Small intestine (tissue), 7 donors: ENCODE measurements at regions not wholly inside any gene's neighbourhood (a gene's known extent, or its start where the extent isn't known, plus 50 kb on each side); places are given as distances from the start of the nearest gene placed in this dataset.

Experiments used
- DNase-seq, 2 donors: peaks; one replicate each; pipeline versions ENCODE4 v3.0.0 to v3.0.0-alpha.2; 2013
- FAIRE-seq: peaks from 2 replicates; lab custom pipeline; 2012; peaks lifted over from hg19 to GRCh38; lab: Jason Lieb, UNC
- H3K27ac ChIP-seq, 3 donors: one replicate each; pipeline ENCODE4 v1.5.1; 2013; ENCODE audit warnings: low read length in 2 of 3, mild to moderate bottlenecking in 2 of 3, control low read depth in 1 of 3, inconsistent platforms in 1 of 3, low read depth in 1 of 3, moderate library complexity in 1 of 3
- H3K27me3 ChIP-seq, 3 donors: one replicate each; pipeline ENCODE4 v1.6.1; 2013; ENCODE audit warnings: low read length in 3 of 3, inconsistent platforms in 1 of 3; ENCODE audit not compliant: control insufficient read depth in 3 of 3, insufficient read depth in 3 of 3
- H3K36me3 ChIP-seq, 3 donors: one replicate each; pipeline ENCODE4 v1.6.1; 2013; ENCODE audit warnings: low read length in 3 of 3, inconsistent platforms in 1 of 3, low read depth in 1 of 3, mild to moderate bottlenecking in 1 of 3, moderate library complexity in 1 of 3; ENCODE audit not compliant: control insufficient read depth in 3 of 3, insufficient read depth in 2 of 3
- H3K4me1 ChIP-seq, 3 donors: one replicate each; pipeline ENCODE4 v1.6.1; 2013; ENCODE audit warnings: low read length in 2 of 3, inconsistent platforms in 1 of 3, low read depth in 1 of 3, mild to moderate bottlenecking in 1 of 3, moderate library complexity in 1 of 3; ENCODE audit not compliant: control insufficient read depth in 3 of 3, insufficient read depth in 2 of 3
- H3K4me3 ChIP-seq, 3 donors: one replicate each; pipeline ENCODE4 v1.5.1; 2013; ENCODE audit warnings: low read length in 3 of 3, control low read depth in 1 of 3, inconsistent platforms in 1 of 3, low read depth in 1 of 3, mild to moderate bottlenecking in 1 of 3, moderate library complexity in 1 of 3
- H3K9me3 ChIP-seq, 2 donors: one replicate each; pipeline ENCODE4 v1.6.1; 2013; ENCODE audit warnings: low read depth in 1 of 2, low read length in 1 of 2; ENCODE audit not compliant: control insufficient read depth in 2 of 2, insufficient read depth in 1 of 2
- WGBS, 3 donors: extraction: QIAGEN DNeasy Blood & Tissue Kit; methylation state at CpG; one replicate each; pipeline ENCODE4 v1.1.7; 2013; 5-methylcytosine and 5-hydroxymethylcytosine counted together
- donor health status: healthy with polysubstance abuse.
- donor health status: control.
- donor health status: control.
- donor health status: Bipolar disorder and iron deficiency.
- donor health status: healthy.

GRCh38 chr11:45483416-45483815, 182.0 kb downstream of the CHST1 start:
- Histone ChIP-seq H3K27me3 (peaks cover 0 to 13% (median 6%) of the 10 kb centered on the region in 3 donors), H3K4me3 (no peak overlapping the region), H3K9me3 (no peaks in the 10 kb centered on the region), H3K36me3 (no peaks in the 10 kb centered on the region), H3K27ac (no peak overlapping the region), H3K4me1 (no peaks in the 10 kb centered on the region)
- FAIRE-seq (no peak), DNase-seq (no peak)
- WGBS, 3 donors, result 81 to 92% (median 90%) methylated on average over 5 of the region's 5 CpGs

GRCh38 chr11:45482331-45482730, 183.1 kb downstream of the CHST1 start:
- Histone ChIP-seq H3K4me3 (no peak overlapping the region), H3K27me3 (peaks cover 0 to 13% (median 2%) of the 10 kb centered on the region in 3 donors), H3K9me3 (no peaks in the 10 kb centered on the region), H3K27ac (no peak overlapping the region), H3K4me1 (no peaks in the 10 kb centered on the region), H3K36me3 (no peaks in the 10 kb centered on the region)
- 70 to 77% (median 74%) methylated on average over 7 of the region's 7 CpGs for WGBS, 3 donors
- FAIRE-seq, result no peak
- no peak for DNase-seq

DNA sequence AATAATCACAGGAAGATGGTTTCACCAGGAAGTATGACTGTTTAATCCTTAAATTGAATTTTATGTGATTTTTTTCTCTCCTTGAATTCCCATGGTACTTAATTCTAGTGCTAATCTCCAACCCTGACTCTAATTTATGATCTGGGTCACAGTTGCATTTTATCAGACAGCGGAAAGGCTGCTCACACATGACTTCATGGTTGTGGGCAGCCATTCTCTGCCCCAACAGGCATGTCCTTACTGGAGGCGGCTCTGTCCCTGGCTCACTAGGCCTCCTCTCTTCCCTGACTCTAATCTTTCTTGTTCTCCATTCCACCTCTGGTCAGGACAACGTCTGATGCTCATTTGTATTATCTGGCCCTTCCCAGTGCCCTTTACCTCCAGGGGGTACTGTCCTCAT, 184.4 kb downstream of the CHST1 start:
- H3K9me3 ChIP-seq, result no peaks in the 10 kb centered on the region
- no peak for FAIRE-seq
- no peak for DNase-seq

DNA sequence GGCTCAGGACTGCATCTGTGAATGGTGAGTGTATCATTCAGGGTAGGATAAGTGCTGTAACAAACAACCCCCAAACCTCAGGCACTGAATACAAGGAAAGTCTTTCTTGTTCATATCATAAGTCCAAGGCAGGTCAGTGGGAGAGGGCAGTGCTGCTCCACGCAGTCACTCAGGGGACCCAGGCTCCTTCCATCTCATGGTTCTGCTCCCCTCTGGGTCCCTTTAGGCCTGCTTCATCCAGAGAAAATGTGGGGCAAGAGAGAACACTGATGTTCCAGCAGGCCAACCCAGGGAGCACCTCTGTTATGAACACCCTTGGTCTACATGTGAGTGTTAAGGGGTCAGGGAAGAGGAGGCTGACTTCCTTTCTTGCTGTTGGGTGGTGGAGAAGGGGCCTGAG, 187.8 kb downstream of the CHST1 start:
- FAIRE-seq (no peak), DNase-seq (no peak)
- WGBS, 3 donors, result 89 to 93% (median 92%) methylated on average over 1 of the region's 1 CpG
- Histone ChIP-seq H3K27ac (no peak overlapping the region), H3K36me3 (no peaks in the 10 kb centered on the region), H3K9me3 (no peaks in the 10 kb centered on the region), H3K4me3 (no peak overlapping the region), H3K27me3 (peaks cover 0 to 10% (median 0%) of the 10 kb centered on the region in 3 donors), H3K4me1 (no peaks in the 10 kb centered on the region)

More for the DNA sequence above, 184.4 kb downstream of the CHST1 start:
- Histone ChIP-seq H3K4me1 (no peaks in the 10 kb centered on the region), H3K36me3 (no peaks in the 10 kb centered on the region), H3K27ac (no peak overlapping the region), H3K4me3 (no peak overlapping the region), H3K27me3 (peaks cover 0 to 13% (median 2%) of the 10 kb centered on the region in 3 donors)
- WGBS, 3 donors, result 61 to 74% (median 71%) methylated on average over 3 of the region's 3 CpGs

DNA sequence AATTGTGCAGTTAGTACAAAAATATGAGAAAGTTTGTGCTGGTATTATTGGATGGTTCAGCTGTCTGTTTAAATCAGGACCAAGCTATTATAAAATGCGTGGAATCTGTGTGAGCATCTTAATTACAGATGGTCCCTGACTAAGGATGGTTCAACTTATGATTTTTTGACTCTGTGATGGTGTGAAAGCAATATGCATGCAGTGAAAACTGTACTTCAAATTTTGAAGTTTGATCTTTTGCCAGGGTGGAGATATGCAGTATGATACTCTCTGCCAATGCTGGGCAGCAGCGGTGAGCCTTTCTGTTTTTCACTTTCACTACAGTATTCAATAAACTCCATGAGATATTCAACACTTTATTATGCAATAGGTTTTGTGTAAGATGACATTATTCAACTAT, 189.3 kb downstream of the CHST1 start:
- Histone ChIP-seq H3K27ac (no peak overlapping the region), H3K36me3 (no peaks in the 10 kb centered on the region), H3K4me3 (no peak overlapping the region), H3K27me3 (peaks cover 0 to 10% (median 0%) of the 10 kb centered on the region in 3 donors), H3K9me3 (no peaks in the 10 kb centered on the region), H3K4me1 (no peaks in the 10 kb centered on the region)
- 75 to 90% (median 83%) methylated on average over 2 of the region's 2 CpGs for WGBS, 3 donors
- FAIRE-seq (no peak), DNase-seq (no peak)

GRCh38 chr11:45475173-45475572, 189.0 kb upstream of the SYT13 start:
- Histone ChIP-seq H3K4me1 (no peaks in the 10 kb centered on the region), H3K9me3 (no peaks in the 10 kb centered on the region), H3K4me3 (no peak overlapping the region), H3K27me3 (peaks cover 0 to 7% (median 0%) of the 10 kb centered on the region in 3 donors), H3K27ac (no peak overlapping the region), H3K36me3 (no peaks in the 10 kb centered on the region)
- WGBS, 3 donors, result 48 to 64% (median 49%) methylated on average over 2 of the region's 2 CpGs
- FAIRE-seq, result no peak
- DNase-seq, result no peak

DNA sequence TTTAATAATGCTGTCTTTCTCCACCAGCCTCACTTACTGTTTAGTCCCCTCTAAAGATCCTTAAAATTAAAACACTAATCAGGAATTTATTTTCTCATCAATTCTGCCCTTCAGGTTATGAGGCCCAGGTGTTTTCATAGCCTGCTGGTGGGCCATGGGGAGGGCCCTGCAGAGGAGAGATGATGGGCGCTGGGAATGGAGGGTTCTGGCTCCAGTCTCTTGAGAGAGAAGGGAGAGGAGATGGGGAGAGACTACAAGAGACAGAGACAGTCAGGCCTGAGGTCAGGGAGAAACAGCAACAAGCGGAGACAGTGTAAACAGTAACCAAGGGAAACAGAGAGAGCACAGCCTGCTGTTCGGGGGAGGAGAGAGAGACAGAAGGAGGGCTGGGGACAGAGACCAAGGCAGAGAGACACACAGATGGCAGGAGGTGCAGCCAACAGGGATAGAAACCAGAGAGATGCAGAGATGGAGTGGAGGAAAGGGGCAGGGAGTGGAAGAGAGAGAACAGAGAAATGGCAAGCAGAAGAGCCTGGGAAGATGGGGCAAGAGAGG, 187.3 kb upstream of the SYT13 start:
- H3K4me1 ChIP-seq, result no peaks in the 10 kb centered on the region
- no peak overlapping the region for H3K4me3 ChIP-seq
- DNase-seq (peak in 1 of 2 donors; percentile 18), FAIRE-seq (no peak)
- 18 to 46% (median 45%) methylated on average over 3 of the region's 3 CpGs for WGBS, 3 donors
- H3K27ac ChIP-seq, result peak overlapping the region in 1 of 3 donors; percentile 11
- H3K27me3 ChIP-seq, result peaks cover 0 to 4% (median 0%) of the 10 kb centered on the region in 3 donors
- H3K9me3 ChIP-seq, result no peaks in the 10 kb centered on the region
- no peaks in the 10 kb centered on the region for H3K36me3 ChIP-seq

- no peak for DNase-seq
- no peaks in the 10 kb centered on the region for H3K9me3 ChIP-seq
- H3K4me3 ChIP-seq, result no peak overlapping the region
- H3K36me3 ChIP-seq, result no peaks in the 10 kb centered on the region
- WGBS, 3 donors, result 72 to 80% (median 80%) methylated on average over 13 to 14 of the region's 14 CpGs
- FAIRE-seq, result no peak
- peaks cover 0 to 4% (median 0%) of the 10 kb centered on the region in 3 donors for H3K27me3 ChIP-seq
- H3K27ac ChIP-seq, result peak overlapping the region in 1 of 3 donors; percentile 11
- no peaks in the 10 kb centered on the region for H3K4me1 ChIP-seq
These were observed 186.7 kb upstream of the SYT13 start for GRCh38 chr11:45472716-45473317.
